GM12875 (cell line): ENCODE measurements at regions not wholly inside any gene's neighbourhood (a gene's known extent, or its start where the extent isn't known, plus 50 kb on each side); places are given as distances from the start of the nearest gene placed in this dataset.

ENCODE experiments used
- H3K4me3 ChIP-seq: one replicate; pipeline ENCODE4 v1.5.1; 2011; ENCODE audit warnings: low read depth, low read length, control low read depth
- TF ChIP-seq, protein P1 (sequence below): IDR thresholded peaks from 2 replicates; pipeline ENCODE4 v1.5.1; 2011; ENCODE audit warnings: low read depth, mild to moderate bottlenecking, control low read depth, inconsistent platforms, low read length, moderate library complexity, borderline replicate concordance; ENCODE audit not compliant: insufficient read depth

DNA sequence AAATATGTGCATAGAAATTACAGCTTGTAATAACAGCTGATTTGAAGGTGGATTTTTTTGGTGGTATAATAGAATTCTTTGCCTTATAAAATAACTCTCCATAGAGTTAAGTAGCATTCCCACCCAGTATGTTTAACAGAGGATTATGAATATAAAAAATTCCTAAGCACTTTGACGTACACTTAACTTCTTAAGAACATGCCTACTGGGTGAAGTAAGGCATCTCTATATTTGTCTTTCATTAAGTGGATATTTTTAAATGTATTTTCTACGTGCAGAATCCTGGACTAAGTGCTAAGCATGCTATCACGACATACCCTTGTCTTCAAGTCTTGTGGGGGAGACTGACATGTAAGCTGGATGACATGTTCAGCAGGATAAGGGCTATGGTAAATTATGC is 217.7 kb upstream of the BMPER start:
- TF ChIP-seq, protein P1, sequence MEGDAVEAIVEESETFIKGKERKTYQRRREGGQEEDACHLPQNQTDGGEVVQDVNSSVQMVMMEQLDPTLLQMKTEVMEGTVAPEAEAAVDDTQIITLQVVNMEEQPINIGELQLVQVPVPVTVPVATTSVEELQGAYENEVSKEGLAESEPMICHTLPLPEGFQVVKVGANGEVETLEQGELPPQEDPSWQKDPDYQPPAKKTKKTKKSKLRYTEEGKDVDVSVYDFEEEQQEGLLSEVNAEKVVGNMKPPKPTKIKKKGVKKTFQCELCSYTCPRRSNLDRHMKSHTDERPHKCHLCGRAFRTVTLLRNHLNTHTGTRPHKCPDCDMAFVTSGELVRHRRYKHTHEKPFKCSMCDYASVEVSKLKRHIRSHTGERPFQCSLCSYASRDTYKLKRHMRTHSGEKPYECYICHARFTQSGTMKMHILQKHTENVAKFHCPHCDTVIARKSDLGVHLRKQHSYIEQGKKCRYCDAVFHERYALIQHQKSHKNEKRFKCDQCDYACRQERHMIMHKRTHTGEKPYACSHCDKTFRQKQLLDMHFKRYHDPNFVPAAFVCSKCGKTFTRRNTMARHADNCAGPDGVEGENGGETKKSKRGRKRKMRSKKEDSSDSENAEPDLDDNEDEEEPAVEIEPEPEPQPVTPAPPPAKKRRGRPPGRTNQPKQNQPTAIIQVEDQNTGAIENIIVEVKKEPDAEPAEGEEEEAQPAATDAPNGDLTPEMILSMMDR = no peak
- no peak overlapping the region for H3K4me3 ChIP-seq

- TF ChIP-seq, protein P1 = no peak
- no peak overlapping the region for H3K4me3 ChIP-seq
These were observed 214.2 kb upstream of the BMPER start for GRCh38 chr7:33691180-33691579.

GRCh38 chr7:33692956-33693355 is 212.4 kb upstream of the BMPER start:
- TF ChIP-seq, protein P1 = no peak
- no peak overlapping the region for H3K4me3 ChIP-seq

- TF ChIP-seq, protein P1 = no peak
- H3K4me3 ChIP-seq = no peak overlapping the region
These were observed 211.3 kb upstream of the BMPER start for GRCh38 chr7:33694006-33694405.

DNA sequence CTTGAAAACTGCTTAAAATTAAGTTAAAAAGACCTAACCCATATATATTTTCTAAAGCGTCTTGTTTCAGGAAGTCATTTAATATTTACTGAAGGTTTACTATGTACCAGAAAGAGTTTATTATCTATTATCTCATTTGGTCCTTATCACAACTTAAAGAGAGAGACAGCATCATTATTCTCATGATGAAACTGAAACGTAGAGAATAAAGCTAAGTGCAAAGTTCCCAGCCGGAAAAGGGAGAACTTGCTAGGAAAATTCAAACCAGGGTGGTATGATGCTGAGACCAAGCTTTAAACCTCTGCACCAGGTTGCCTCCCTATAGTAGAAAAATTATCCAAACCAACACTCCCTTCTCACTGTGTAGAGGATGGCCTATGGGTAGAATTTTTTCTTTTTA is 207.7 kb upstream of the BMPER start:
- no peak overlapping the region for H3K4me3 ChIP-seq
- TF ChIP-seq, protein P1 = no peak

DNA sequence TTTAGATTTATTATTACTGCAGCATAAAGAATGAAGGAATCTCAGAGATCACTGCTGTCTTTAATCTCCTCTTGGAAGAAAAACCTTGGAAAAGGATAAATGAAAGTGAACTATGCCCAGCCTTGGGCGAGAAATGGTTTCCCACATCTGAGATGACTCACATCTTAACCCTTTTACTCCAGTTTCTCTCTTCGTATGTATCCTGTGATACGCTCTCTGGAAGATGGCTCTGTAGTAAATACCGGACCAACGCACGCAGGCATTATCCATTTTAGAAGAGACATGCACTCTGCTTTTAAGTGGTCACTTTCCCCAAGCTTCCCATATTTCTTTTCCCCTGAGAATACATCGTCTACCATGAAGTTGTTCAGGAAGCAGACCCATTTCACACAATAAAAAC is 207.3 kb upstream of the BMPER start:
- no peak overlapping the region for H3K4me3 ChIP-seq
- TF ChIP-seq, protein P1 = no peak

DNA sequence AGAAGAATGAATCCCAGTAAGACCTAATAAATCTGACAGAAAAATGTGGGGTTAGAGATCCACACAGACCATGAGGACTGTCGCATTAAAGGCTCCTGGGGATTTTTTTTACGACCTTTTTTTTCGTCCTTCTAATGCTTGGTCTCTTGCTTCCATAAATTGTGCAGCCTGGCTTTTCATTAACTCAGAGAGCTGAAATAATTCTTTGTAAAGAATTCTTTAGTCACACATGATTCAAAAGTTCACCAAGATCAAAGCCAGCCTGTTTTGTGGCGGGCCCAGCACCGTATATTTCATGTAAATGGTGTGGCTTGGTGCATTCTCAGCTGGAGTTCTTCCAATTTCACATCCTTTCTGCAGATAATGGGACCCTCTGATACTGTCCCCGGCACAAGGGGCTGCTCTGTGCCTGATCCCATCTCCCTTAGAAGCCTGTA is 206.6 kb upstream of the BMPER start:
- TF ChIP-seq, protein P1 = no peak
- H3K4me3 ChIP-seq = no peak overlapping the region
